ENCODE measurements at regions not wholly inside any gene's neighbourhood (a gene's known extent, or its start where the extent isn't known, plus 50 kb on each side); places are given as distances from the start of the nearest gene placed in this dataset.

DNA sequence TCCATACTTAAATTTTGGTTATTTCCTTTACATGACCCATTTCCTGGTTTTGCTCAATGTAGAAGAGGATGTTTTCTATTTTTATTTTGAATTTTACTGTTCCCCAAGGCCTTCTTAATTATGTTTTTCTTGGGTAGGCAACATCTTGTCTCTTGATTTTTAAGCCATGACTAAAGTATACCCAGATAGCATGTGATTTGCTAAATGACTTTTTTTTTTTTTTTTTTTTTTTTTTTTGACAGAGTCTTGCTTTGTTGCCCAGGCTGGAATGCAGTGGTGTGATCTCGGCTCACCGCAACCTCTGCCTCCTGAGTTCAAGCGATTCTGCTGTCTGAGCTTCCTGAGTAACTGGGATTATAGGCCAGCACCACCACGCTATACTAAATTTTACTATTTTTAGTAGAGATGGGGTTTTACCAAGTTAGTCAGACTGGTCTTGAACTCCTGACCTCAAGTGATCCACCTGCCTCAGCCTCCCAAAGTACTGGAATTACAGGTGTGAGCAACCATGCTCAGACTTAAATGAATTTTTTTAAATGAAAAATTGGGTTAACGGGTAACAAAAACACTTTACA lies 198.6 kb upstream of the DAB2 start:
- Histone ChIP-seq H4K20me1 (ENCODE audit: insufficient read depth, low read length) (no peaks in the 10 kb centered on the region), H3K9me3 (ENCODE audit: insufficient read depth, low read length) (no peaks in the 10 kb centered on the region; the same call in 1 of the 2 replicates), H3K4me2 (ENCODE audit: low read length) (peak overlapping the region; percentile 32; the same call in 1 of the 2 replicates), H3K27me3 (ENCODE audit: low read depth, low read length) (no peaks in the 10 kb centered on the region), H3K9ac (ENCODE audit: low read length) (no peak overlapping the region), H3K4me1 (ENCODE audit: low read length) (peaks cover 24% of the 10 kb centered on the region), H2AFZ (ENCODE audit: low read depth, low read length) (no peak overlapping the region), H3K79me2 (ENCODE audit: low read length) (no peaks in the 10 kb centered on the region), H3K36me3 (replicated peaks; ENCODE audit: low read depth, low read length) (peaks cover 5% of the 10 kb centered on the region), H3K4me3 (ENCODE audit: low read length) (no peak overlapping the region), H3K27ac (ENCODE audit: low read length) (peak overlapping the region; percentile 54)
- TF ChIP-seq, protein P1, sequence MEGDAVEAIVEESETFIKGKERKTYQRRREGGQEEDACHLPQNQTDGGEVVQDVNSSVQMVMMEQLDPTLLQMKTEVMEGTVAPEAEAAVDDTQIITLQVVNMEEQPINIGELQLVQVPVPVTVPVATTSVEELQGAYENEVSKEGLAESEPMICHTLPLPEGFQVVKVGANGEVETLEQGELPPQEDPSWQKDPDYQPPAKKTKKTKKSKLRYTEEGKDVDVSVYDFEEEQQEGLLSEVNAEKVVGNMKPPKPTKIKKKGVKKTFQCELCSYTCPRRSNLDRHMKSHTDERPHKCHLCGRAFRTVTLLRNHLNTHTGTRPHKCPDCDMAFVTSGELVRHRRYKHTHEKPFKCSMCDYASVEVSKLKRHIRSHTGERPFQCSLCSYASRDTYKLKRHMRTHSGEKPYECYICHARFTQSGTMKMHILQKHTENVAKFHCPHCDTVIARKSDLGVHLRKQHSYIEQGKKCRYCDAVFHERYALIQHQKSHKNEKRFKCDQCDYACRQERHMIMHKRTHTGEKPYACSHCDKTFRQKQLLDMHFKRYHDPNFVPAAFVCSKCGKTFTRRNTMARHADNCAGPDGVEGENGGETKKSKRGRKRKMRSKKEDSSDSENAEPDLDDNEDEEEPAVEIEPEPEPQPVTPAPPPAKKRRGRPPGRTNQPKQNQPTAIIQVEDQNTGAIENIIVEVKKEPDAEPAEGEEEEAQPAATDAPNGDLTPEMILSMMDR (IDR thresholded peaks at IDR 0.05; ENCODE audit: low read depth, low read length) = no peak
- no peak for TF ChIP-seq EZH2phosphoT487 (IDR thresholded peaks at IDR 0.05; ENCODE audit: low read depth)

DNA sequence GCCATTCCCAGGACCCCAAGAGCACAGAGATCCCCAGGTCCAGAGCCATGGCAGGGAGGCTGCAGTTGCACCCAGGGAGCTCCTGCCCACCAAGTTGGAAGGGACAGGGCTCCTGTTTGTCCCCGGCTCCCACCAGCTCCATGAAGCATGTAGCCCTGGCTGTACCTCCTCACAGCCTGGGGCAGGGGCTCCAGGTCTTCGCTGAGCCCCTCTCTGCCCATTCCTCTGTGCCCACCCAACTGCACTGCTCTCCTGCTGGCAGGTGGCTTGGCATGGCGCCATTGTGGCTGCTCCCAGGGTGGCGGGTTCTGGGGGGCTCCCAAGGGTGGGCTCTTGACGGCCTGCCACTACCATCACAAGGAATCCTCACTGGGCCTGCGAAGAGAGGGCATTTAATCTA lies 197.5 kb upstream of the DAB2 start:
- Histone ChIP-seq H4K20me1 (ENCODE audit: insufficient read depth, low read length) (no peaks in the 10 kb centered on the region), H3K27ac (ENCODE audit: low read length) (no peak overlapping the region), H3K9me3 (ENCODE audit: insufficient read depth, low read length) (no peaks in the 10 kb centered on the region; the same call in 1 of the 2 replicates), H3K4me1 (ENCODE audit: low read length) (peaks cover 24% of the 10 kb centered on the region), H3K79me2 (ENCODE audit: low read length) (no peaks in the 10 kb centered on the region), H2AFZ (ENCODE audit: low read depth, low read length) (no peak overlapping the region), H3K27me3 (ENCODE audit: low read depth, low read length) (no peaks in the 10 kb centered on the region), H3K4me3 (ENCODE audit: low read length) (no peak overlapping the region), H3K9ac (ENCODE audit: low read length) (no peak overlapping the region), H3K36me3 (replicated peaks; ENCODE audit: low read depth, low read length) (peaks cover 5% of the 10 kb centered on the region), H3K4me2 (ENCODE audit: low read length) (no peak overlapping the region)
- TF ChIP-seq, protein P1 (IDR thresholded peaks at IDR 0.05; ENCODE audit: low read depth, low read length) = no peak
- TF ChIP-seq EZH2phosphoT487 (IDR thresholded peaks at IDR 0.05; ENCODE audit: low read depth) = no peak

DNA sequence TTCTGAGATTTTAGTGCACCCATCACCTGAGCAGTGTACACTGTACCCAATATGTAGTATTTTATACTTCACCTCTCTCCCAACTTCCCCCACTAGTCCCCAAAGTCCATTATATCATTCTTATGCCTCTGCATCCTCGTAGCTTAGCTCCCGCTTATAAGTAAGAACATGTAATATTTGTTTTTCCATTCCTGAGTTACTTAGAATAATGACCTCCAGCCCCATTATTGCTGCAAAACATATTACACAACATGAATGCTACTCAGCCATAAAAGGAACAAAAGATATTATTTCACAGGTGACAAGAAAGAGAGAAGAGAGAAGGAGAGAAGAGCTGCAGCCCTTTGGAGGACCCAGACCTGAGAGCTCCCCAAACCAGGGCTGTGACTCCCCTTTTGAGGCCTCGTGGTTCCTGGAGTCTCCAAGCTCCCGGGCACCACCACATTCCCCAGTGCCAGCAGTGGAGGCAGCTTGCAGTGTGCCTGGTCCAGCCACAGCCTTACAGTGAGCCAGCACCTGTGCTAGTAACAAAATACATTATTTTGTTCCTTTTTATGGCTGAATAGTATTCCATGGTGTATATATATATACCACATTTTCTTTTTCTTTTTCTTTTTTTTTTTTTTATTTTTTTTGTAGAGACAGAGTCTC lies 194.5 kb upstream of the DAB2 start:
- no peaks in the 10 kb centered on the region for H3K9me3 ChIP-seq (ENCODE audit: insufficient read depth, low read length)
- peaks cover 16% of the 10 kb centered on the region for H3K4me1 ChIP-seq (ENCODE audit: low read length)
- no peak overlapping the region for H3K4me3 ChIP-seq (ENCODE audit: low read length)
- H3K4me2 ChIP-seq (ENCODE audit: low read length) = no peak overlapping the region
- TF ChIP-seq EZH2phosphoT487 (IDR thresholded peaks at IDR 0.05; ENCODE audit: low read depth) = no peak
- TF ChIP-seq, protein P1 (IDR thresholded peaks at IDR 0.05; ENCODE audit: low read depth, low read length) = no peak
- H3K27ac ChIP-seq (ENCODE audit: low read length) = no peak overlapping the region
- H2AFZ ChIP-seq (ENCODE audit: low read depth, low read length) = no peak overlapping the region
- no peaks in the 10 kb centered on the region for H3K27me3 ChIP-seq (ENCODE audit: low read depth, low read length)
- no peaks in the 10 kb centered on the region for H3K79me2 ChIP-seq (ENCODE audit: low read length)
- no peaks in the 10 kb centered on the region for H4K20me1 ChIP-seq (ENCODE audit: insufficient read depth, low read length)
- no peaks in the 10 kb centered on the region for H3K36me3 ChIP-seq (replicated peaks; ENCODE audit: low read depth, low read length)
- no peak overlapping the region for H3K9ac ChIP-seq (ENCODE audit: low read length)

DNA sequence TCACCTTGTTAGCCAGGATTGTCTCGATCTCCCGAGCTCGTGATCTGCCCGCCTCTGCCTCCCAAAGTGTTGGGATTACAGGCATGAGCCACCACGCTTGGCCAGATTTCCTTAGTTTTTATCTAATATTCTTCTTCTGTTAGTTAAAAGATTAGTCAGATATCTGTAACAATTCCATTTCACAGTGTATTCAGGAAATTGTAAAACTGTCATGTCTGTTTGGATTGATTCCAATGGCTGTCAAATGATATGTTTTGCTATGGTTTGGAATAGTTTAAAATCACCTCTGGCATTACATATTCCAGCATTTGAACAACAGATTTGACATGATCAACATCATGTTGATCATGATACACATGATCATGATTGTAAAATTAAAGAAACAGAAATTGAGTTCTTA lies 193.6 kb upstream of the DAB2 start:
- TF ChIP-seq EZH2phosphoT487 (IDR thresholded peaks at IDR 0.05; ENCODE audit: low read depth) = no peak
- TF ChIP-seq, protein P1 (IDR thresholded peaks at IDR 0.05; ENCODE audit: low read depth, low read length) = no peak
- Histone ChIP-seq H3K4me2 (ENCODE audit: low read length) (no peak overlapping the region), H3K79me2 (ENCODE audit: low read length) (no peaks in the 10 kb centered on the region), H3K9ac (ENCODE audit: low read length) (no peak overlapping the region), H3K9me3 (ENCODE audit: insufficient read depth, low read length) (no peaks in the 10 kb centered on the region), H3K36me3 (replicated peaks; ENCODE audit: low read depth, low read length) (no peaks in the 10 kb centered on the region), H3K27ac (ENCODE audit: low read length) (no peak overlapping the region), H3K4me3 (ENCODE audit: low read length) (no peak overlapping the region), H2AFZ (ENCODE audit: low read depth, low read length) (0 out of 2 replicates have a peak overlapping the region, but pooled peaks have one; percentile 13), H3K27me3 (ENCODE audit: low read depth, low read length) (no peaks in the 10 kb centered on the region), H4K20me1 (ENCODE audit: insufficient read depth, low read length) (no peaks in the 10 kb centered on the region), H3K4me1 (ENCODE audit: low read length) (peaks cover 7% of the 10 kb centered on the region)

Measured in OCI-LY3 (cell line).